ENCODE measurements at regions not wholly inside any gene's neighbourhood (a gene's known extent, or its start where the extent isn't known, plus 50 kb on each side); places are given as distances from the start of the nearest gene placed in this dataset.

DNA sequence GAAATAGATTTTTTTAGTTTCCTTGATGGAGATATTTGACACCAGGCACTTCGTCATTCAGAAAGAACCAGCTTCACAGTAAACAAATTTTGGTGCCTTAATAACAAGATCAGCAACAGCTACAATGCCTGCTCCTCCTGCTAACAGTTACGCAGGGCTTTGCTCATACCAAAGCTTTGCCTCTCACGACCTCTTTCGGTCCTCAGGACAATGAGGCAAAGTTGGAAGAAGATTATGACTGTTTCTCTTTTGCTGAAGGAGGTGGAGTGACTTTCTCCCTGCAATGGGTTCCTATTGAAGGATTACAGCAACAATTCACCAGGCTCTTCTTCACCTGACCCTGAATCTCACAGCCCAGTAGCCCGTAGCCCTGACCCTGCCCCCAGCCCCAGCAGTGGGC is 440.1 kb downstream of the PREX1 start:
- TF ChIP-seq, protein P1, sequence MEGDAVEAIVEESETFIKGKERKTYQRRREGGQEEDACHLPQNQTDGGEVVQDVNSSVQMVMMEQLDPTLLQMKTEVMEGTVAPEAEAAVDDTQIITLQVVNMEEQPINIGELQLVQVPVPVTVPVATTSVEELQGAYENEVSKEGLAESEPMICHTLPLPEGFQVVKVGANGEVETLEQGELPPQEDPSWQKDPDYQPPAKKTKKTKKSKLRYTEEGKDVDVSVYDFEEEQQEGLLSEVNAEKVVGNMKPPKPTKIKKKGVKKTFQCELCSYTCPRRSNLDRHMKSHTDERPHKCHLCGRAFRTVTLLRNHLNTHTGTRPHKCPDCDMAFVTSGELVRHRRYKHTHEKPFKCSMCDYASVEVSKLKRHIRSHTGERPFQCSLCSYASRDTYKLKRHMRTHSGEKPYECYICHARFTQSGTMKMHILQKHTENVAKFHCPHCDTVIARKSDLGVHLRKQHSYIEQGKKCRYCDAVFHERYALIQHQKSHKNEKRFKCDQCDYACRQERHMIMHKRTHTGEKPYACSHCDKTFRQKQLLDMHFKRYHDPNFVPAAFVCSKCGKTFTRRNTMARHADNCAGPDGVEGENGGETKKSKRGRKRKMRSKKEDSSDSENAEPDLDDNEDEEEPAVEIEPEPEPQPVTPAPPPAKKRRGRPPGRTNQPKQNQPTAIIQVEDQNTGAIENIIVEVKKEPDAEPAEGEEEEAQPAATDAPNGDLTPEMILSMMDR (conservative IDR thresholded peaks at IDR 0.05; ENCODE audit: low read depth, low read length), result no peak
- no peak for TF ChIP-seq EZH2 (IDR thresholded peaks at IDR 0.05; ENCODE audit: borderline replicate concordance, low read depth, low read length, poor library complexity, severe bottlenecking)

All from A673 (cell line).